ENCODE measurements at regions not wholly inside any gene's neighbourhood (a gene's known extent, or its start where the extent isn't known, plus 50 kb on each side); places are given as distances from the start of the nearest gene placed in this dataset.

DNA sequence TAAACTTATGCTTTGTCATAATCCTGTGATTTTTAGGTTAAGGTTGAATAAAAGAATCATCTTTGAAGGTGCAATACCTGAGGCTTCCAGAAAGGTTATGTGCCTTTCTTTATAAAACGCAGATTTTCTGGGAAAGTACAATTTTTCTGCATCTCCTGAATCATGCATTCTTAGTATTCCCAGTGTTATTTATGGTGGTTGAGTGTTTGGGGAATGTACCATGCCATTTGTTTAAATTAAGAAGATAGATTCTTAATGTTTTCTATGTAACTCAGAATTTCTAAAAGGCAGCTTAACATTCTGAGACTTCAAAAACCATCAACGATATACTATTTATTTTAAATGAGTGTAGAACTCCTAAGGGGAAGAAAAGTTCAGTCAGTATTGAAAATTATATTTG is 108.1 kb upstream of the FBN2 start:
- TF ChIP-seq POLR2AphosphoS5 (IDR thresholded peaks at IDR 0.05; ENCODE audit: borderline replicate concordance, low read depth, low read length) (no peak), EZH2 (IDR thresholded peaks at IDR 0.05) (no peak), FOXP2 (optimal IDR thresholded peaks at IDR 0.05; ENCODE audit: control extremely low read depth, extremely low read length, insufficient read depth) (no peak)

Measured in SK-N-MC (cell line).